Activated naive CD8-positive, alpha-beta T cell (primary cell): ENCODE measurements at regions not wholly inside any gene's neighbourhood (a gene's known extent, or its start where the extent isn't known, plus 50 kb on each side); places are given as distances from the start of the nearest gene placed in this dataset.

Experiments used
- H3K27ac Mint-ChIP-seq: one replicate; pipeline ENCODE4 v1.8.0; 2021; ENCODE audit warnings: mixed read lengths
- H3K27me3 Mint-ChIP-seq: one replicate; pipeline ENCODE4 v1.8.0; 2021; ENCODE audit warnings: mixed read lengths
- H3K36me3 Mint-ChIP-seq: one replicate; pipeline ENCODE4 v1.8.0; 2021; ENCODE audit warnings: mixed read lengths
- H3K4me1 Mint-ChIP-seq: one replicate; pipeline ENCODE4 v1.8.0; 2021; ENCODE audit warnings: low read depth, mixed read lengths
- H3K4me3 Mint-ChIP-seq: one replicate; pipeline ENCODE4 v1.8.0; 2021; ENCODE audit warnings: mild to moderate bottlenecking, mixed read lengths
- H3K9me3 Mint-ChIP-seq: one replicate; pipeline ENCODE4 v1.8.0; 2021; ENCODE audit warnings: low read depth, mixed read lengths

- Mint-ChIP-seq H3K27me3 (peaks cover 6% of the 10 kb centered on the region), H3K4me1 (peaks cover 2% of the 10 kb centered on the region), H3K4me3 (no peak overlapping the region), H3K27ac (no peak overlapping the region), H3K9me3 (no peaks in the 10 kb centered on the region), H3K36me3 (no peaks in the 10 kb centered on the region)
Measured at GRCh38 chr9:14961372-14962068, 51.3 kb upstream of the FREM1 start.

DNA sequence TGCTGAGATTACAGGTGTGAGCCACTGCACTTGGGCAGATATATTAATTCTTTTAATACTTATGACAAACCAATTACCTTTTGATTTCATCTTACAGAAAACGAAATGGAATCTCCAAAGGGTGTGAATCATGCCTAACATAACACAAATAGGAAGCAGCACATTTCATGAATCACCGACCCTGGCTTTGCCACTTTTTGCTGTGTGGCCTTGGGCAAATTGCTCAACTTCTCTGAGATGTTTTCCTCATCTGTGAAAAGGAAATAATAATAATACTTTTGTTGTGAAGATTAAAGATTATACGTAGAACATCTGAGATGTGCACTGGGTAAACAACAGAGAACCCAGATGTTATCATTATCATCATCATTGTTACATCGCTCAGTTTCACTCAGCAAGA, 50.7 kb upstream of the FREM1 start:
- peaks cover under 1% of the 10 kb centered on the region for H3K27me3 Mint-ChIP-seq
- H3K4me1 Mint-ChIP-seq = peaks cover 2% of the 10 kb centered on the region
- no peak overlapping the region for H3K27ac Mint-ChIP-seq
- H3K9me3 Mint-ChIP-seq = no peaks in the 10 kb centered on the region
- no peak overlapping the region for H3K4me3 Mint-ChIP-seq
- no peaks in the 10 kb centered on the region for H3K36me3 Mint-ChIP-seq
